ENCODE measurements at regions not wholly inside any gene's neighbourhood (a gene's known extent, or its start where the extent isn't known, plus 50 kb on each side); places are given as distances from the start of the nearest gene placed in this dataset.
"Not testable (repeated sequence)": the region's sequence is repeated elsewhere in the genome, so short reads cannot be mapped to it uniquely, and the experiment has no call there.

- ATAC-seq (no peak), DNase-seq (no peak)
Measured at GRCh38 chr3:104920512-104920911, 446.2 kb upstream of the ALCAM start.

GRCh38 chr3:104933972-104934371 is 432.7 kb upstream of the ALCAM start:
- ATAC-seq (no peak), DNase-seq (no peak)

GRCh38 chr3:104935613-104936012 is 431.1 kb upstream of the ALCAM start:
- ATAC-seq, result no peak
- DNase-seq, result no peak

- ATAC-seq, result no peak
- DNase-seq, result no peak
Measured at GRCh38 chr3:104939196-104939595, 427.5 kb upstream of the ALCAM start.

GRCh38 chr3:104941785-104942184 is 424.9 kb upstream of the ALCAM start:
- DNase-seq, result no peak

GRCh38 chr3:104943974-104944373 is 422.7 kb upstream of the ALCAM start:
- DNase-seq (no peak), ATAC-seq (no peak)

More at GRCh38 chr3:104941785-104942184, 424.9 kb upstream of the ALCAM start:
- no peak for ATAC-seq

GRCh38 chr3:104947943-104948342 is 418.8 kb upstream of the ALCAM start:
- DNase-seq (no peak), ATAC-seq (no peak)

- ATAC-seq, DNase-seq: not testable (repeated sequence)
Measured at GRCh38 chr3:104949810-104950209, 416.9 kb upstream of the ALCAM start.

GRCh38 chr3:104951426-104951825 is 415.3 kb upstream of the ALCAM start:
- no peak for ATAC-seq
- DNase-seq, result no peak

GRCh38 chr3:104952146-104952972 is 414.4 kb upstream of the ALCAM start:
- DNase-seq, result no peak

GRCh38 chr3:104956620-104957345 is 409.9 kb upstream of the ALCAM start:
- no peak for ATAC-seq
- DNase-seq, result no peak

More at GRCh38 chr3:104952146-104952972, 414.4 kb upstream of the ALCAM start:
- ATAC-seq, result no peak

- ATAC-seq (no peak), DNase-seq (no peak)
Measured at GRCh38 chr3:104960579-104960978, 406.1 kb upstream of the ALCAM start.

GRCh38 chr3:104961851-104962250 is 404.9 kb upstream of the ALCAM start:
- DNase-seq (no peak), ATAC-seq (no peak)

- no peak for DNase-seq
Measured at GRCh38 chr3:104974316-104974715, 392.4 kb upstream of the ALCAM start.

GRCh38 chr3:104977719-104978118 is 389.0 kb upstream of the ALCAM start:
- DNase-seq (no peak), ATAC-seq (no peak)

More at GRCh38 chr3:104974316-104974715, 392.4 kb upstream of the ALCAM start:
- ATAC-seq, result no peak

GRCh38 chr3:104982130-104982529 is 384.6 kb upstream of the ALCAM start:
- DNase-seq (no peak), ATAC-seq (no peak)

- no peak for DNase-seq
Measured at GRCh38 chr3:104987859-104988258, 378.9 kb upstream of the ALCAM start.

GRCh38 chr3:104988496-104988895 is 378.2 kb upstream of the ALCAM start:
- DNase-seq (no peak), ATAC-seq (no peak)

More at GRCh38 chr3:104987859-104988258, 378.9 kb upstream of the ALCAM start:
- no peak for ATAC-seq

GRCh38 chr3:104989878-104990277 is 376.8 kb upstream of the ALCAM start:
- ATAC-seq, result no peak

GRCh38 chr3:104990758-104991157 is 376.0 kb upstream of the ALCAM start:
- ATAC-seq (no peak), DNase-seq (no peak)

More at GRCh38 chr3:104989878-104990277, 376.8 kb upstream of the ALCAM start:
- DNase-seq, result no peak

- DNase-seq (no peak), ATAC-seq (no peak)
Measured at GRCh38 chr3:104992676-104993075, 374.0 kb upstream of the ALCAM start.

GRCh38 chr3:105006164-105006563 is 360.5 kb upstream of the ALCAM start:
- ATAC-seq (no peak), DNase-seq (no peak)

GRCh38 chr3:105013657-105014056 is 353.1 kb upstream of the ALCAM start:
- DNase-seq, result no peak
- ATAC-seq, result no peak
